Activated CD4-positive, alpha-beta T cell treated with anti-CD3 and anti-CD28 coated beads, Interleukin-2, Interleukin-4, amounts not matched to agents 100 ng/mL and 50 ng/mL, durations not matched to agents 16 hours and 8 hours (primary cell): ENCODE measurements at regions not wholly inside any gene's neighbourhood (a gene's known extent, or its start where the extent isn't known, plus 50 kb on each side); places are given as distances from the start of the nearest gene placed in this dataset.

ENCODE experiments used
- DNase-seq: peaks from one replicate; pipeline ENCODE4 v3.0.0-alpha.2; 2020; ENCODE audit warnings: low spot score

DNA sequence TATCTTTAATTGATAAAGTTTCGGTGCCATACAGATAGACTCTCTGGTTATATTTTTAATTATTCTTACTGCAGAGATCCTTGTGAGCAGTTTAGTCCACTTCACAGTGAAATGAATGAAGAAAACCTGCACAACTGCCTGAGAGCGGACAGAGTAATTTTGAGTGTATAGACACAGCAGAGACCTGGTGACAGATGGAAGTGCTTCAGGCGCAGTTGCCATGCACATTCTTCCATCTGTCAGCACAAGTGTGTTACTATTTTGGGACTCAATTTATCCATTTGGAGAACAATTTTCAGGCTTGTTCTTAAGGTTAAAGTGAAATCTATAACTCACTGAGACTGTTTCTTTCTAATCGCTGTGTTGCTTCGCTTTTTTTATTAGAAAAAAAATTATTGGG is 147.8 kb upstream of the SPHKAP start:
- DNase-seq, result no peak

DNA sequence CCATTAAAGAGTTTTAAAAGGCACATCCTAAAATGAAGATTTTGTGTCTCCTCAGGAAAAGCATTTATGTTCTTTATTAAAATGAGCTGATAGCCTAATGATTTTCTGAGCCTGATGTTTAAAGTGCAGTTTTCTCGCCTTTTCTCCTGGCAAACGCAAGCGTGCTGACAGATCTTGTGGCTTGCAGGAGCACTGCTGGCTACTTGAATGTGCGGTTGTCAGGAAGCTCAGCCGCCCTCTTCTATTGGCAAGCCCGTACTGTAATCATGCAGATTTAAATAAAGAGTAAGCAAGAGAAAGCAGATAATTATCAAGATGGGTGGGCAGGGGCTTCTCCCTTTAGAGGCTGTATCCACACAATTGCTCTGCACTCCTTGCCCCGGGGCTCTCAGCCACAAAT is 139.5 kb upstream of the SPHKAP start:
- DNase-seq, result no peak

DNA sequence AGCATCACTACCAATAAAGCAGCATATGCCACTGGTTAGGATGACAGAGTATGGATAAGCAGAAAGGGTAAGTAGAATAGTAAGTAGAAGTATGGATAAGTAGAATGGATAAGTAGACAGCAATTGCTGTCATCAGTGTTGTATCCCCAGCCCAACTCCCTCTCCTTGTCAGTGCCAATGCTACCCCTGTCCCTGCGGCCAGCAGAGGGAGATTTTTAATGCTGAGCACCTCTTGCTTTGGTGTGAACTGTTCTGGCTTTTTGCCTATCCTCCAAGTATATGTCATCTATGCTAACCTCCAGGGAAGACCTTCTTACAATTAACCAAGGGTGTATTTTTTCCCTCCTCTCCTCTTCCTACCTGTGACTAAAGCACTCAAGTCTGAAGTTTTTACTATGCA is 136.7 kb upstream of the SPHKAP start:
- DNase-seq, result no peak

DNA sequence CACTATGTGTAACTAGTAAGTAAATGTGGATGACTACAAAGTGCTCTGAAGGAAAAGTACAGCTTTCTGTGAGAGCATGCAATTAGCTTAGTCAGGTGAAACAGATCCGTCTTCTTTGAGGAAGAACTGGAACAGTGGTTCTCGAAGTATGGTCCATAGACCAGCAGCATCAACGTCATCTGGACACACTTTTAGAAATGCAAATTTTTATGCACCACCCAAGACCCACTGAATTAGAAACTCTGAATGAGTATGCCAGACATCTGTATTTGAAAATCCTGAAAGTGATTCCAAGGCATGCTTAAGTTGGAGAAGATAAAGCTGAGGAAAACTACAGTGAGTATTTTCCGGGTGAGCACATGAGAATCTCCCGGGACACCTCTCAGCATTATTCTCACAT is 130.7 kb upstream of the SPHKAP start:
- DNase-seq, result no peak

DNA sequence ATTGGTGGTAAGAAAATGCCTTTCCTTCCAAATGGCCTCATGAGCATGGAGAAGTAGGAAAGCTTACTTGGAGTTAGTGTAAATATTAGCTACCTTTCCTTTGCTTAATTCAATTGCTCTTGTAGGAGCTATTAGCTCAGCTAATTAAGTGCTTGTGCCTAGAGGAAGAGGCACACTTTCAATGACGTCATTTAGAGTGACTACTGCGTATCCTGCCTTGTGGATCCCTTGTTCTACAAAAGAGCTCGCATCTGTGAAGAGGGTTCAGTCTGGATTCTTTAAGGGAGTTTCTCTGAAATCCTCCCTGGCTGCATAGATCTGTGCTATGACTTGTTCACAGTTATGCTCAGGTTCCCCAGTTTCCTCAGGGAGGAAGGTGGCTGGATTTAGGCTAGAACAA is 122.5 kb upstream of the SPHKAP start:
- no peak for DNase-seq

DNA sequence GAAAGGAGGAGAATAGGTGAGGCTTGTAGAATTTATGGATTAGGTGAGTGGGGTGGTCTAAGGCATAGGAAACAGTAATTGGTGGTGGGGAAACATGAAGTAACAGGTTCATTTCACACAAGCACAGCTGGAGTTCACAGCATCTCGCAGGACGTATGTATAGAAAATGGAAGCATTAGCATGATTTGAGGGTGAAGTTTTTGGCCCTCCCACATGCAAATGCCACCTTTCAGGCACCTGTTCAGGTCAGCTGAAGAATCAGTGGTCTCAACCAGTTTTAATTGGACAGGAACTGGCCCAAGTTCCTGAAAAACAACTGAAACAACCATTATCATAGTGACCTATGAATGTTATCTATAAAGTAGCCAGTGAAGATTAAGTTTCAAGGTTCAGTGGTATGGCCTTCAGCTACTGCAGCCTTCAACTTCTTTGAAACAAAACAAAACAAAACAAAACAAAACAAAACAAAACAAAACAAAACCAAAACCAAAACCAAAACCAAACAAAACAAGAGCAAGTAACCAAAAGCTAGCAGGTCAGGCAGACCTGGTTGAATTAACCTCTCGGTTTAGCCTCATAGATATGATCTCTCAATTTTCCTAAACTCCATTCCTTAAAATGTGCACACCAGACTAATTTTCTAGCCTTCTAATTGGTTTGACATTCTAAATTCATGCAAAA is 102.1 kb upstream of the SPHKAP start:
- DNase-seq, result no peak

DNA sequence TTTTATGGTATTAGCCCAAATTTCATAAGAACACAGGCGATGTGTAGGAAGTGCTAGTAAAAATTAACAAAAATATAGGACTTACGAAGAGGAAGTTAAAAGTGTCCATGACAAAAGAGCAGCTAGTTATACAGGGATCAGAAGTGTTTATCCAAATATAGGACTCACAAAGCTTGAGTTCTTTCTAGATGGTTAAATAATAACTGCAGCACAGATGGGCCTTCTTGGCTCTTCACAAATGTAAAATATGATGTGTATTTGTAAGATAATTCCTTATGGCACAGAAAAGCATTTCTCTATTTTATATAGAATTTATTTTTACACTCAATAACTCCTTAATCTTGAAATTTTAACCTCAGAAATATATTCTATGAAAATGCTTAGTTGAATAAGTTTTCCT is 100.9 kb upstream of the SPHKAP start:
- DNase-seq, result no peak

DNA sequence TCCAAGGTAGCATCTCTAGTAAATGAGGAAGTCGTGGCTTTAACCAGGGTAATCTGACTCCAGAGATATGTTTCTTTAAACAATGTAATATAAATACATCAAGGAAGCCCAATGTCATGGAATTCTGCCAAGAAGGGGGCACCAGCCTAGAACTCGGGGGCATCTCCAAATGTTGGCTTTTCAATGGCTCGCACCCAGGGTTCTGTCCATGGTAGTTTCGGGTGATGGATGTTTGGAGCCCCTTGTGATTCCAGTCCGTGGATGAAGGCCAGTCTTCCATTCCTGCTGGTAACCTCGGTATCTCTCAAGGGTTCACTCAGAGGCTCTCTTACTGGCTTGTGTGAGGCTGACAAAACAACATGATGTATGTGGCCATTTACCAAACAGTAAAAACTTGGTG is 91.7 kb upstream of the SPHKAP start:
- DNase-seq, result no peak

DNA sequence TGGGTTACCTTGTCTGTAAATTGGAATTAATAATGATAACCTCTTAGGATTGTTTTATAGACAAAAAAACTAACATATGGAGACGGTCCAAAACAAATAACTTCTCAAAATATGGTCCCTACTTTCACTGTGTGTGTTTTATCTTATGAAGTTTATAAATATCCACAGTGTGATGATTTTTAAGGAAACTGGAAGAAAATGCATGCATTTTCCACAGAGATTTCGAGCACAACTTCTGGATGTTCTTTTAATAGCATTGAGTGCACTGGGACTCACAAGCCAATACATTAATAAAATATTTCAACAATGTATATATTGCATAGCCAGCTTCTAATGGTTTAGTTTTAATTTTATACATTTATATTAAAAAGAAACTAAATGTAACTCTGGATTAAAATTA is 87.9 kb upstream of the SPHKAP start:
- no peak for DNase-seq

DNA sequence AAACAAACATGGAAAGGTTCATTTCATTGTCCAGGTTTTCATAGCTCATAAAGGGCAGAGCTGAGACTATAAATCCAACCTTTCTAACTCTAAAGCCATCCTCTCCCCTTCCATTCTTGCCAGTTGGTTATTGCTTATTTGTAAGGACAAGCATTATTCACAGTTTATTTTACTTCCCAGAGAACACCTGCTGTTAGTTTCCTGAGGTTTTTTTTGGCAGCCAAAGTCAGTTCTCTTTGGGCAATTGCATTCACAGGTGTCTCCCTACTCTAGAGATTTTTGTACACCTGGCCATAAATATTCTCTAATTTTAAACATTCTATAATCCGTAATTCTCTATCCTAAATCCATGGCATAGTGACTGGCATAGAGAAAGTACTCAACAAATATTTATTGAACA is 87.3 kb upstream of the SPHKAP start:
- DNase-seq, result no peak

DNA sequence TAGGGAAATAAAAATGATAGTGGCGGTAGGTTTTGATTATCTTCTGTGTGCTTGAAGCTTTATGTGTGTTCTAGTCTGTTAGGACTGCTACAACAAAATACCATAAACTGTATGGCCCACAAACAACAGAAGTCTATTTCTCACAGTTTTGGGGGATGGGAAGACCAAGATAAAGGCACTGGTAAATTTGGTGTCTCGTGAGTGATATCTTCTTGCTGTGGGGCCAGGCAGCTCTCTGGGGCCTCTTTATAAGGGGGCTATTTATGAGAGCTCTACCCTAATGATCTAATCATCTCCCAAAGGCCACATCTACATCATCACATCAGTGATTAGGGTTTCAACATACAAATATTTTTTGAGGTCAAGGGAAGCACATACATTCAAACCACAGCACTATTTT is 86.8 kb upstream of the SPHKAP start:
- no peak for DNase-seq

DNA sequence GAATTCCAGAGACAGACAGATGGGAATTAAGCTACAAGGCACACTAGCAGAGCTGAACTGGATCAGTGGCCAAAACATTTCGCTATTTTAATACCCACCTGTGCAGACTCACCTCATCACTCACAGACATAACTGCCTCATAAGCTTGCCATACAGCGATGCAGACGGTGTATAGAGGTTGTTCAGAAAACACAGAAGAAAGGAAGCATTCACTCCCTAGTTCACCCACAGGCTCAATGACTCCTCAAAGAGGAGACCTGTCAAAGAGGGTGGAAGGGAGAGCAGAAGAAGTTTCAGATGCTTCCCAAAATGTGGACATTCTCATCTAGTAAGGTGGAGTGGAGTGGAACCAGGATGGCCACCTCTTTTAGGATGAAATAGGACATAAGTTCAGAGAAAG is 81.7 kb upstream of the SPHKAP start:
- DNase-seq, result no peak

DNA sequence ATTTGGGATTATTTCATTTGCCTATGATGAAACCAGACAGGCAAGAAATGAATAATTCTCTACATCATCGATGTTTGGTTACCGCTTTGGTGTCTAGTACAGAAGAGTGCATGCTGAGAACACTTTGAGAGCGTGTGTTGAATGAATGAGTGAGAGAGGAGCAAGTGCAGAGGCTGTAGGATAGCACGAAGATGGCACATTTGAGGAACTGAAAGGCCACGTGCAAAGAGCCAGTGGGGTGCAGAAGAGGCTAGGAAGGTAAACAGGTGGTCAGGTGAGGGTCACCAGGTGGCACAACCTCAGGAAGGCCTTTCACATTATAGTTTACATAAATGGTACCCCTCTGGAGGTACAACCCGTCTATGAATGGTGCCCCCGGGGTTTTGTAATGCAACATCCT is 80.1 kb upstream of the SPHKAP start:
- no peak for DNase-seq

DNA sequence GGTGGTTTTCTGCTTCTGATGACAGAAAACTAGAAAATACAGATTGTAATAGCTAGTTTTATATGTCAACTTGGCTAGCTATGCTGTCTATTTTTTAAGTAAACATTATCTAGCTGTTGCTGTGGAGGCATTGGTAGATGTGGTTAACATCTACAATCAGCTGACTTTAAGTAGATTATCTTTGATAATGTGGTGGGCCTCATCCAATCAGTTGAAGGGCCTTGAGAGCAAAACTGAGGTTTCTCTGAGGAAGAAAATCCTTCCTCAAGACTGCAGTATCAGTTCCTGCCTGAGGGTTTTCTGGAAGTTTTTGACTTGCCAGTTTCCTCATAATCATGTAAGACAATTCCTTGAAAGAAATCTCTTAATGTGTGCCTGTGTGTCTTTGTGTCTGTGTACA is 75.9 kb upstream of the SPHKAP start:
- DNase-seq, result no peak

DNA sequence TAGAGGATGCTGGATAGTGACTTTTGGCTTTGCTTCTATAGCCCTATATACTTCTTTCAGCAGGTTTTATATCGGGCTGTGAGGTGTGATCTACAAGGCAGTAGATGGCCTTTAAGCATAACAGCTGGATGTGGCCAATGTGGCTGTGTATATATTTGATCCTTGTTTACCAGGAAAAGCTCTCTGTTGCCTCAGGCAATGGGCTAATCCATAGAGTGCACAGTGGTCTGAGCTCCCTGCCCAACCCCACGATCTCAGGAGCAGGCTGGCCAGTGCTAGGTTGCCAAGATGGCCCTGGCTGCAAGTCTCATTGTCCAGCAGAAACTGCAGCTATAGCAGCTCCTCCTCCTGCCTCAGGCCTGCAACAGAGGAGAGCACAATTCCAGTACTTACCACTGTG is 72.3 kb upstream of the SPHKAP start:
- no peak for DNase-seq

DNA sequence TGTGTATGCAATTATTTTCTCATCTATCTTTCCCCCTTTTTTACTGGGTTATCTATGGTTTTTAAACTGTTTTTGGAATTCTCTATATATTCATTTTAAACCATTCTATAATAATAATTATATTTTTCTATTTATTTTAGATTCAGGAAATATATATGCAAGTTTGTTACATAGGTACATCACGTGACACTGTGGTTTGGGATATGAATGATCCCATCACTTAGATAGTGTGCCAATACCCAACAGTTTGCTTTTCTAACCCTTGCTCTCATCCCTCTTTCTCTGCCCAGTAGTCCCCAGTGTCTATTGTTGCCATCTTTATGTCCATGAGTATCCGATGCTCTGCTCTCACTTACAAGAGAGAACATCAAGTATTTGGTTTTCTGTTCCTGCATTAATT is 65.8 kb upstream of the SPHKAP start:
- DNase-seq, result no peak

DNA sequence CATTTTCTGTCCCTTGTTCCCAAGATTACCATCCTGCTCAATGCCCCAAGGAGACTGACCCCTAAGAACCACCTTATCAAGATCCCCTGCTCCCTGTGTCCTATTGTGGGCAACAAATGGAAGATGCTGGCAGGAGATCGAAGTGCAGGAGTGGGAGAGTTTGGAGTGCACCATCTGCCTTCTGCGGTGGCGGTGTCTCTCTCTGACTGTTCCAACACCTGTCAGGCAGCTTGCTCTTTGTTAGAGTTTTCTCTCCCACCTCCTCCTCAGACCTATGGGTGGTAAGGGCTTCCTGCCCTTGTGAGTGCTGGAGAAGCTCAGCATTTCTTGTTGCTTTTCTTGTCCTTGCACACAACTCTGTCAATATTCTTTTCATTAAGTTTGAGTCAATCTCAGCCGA is 64.1 kb upstream of the SPHKAP start:
- no peak for DNase-seq

DNA sequence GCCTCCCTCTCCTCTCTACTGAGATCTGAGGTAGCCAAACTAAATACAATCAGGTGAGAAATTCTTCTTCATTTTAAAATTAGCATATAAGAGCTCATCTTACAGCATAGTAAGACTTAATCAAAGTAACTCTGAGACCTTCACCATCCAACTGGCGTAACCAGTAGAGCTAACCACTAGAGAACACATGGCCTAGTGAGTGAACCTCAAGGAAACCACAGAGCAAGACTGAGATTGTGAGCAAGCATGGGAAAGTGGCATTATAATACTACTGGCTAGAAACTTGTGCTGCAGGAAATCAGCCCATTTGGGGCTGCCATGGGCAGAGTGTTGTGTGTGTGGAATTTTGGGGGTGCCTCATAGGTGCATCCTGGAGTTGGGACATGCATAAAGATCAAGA is 61.1 kb upstream of the SPHKAP start:
- DNase-seq, result no peak

DNA sequence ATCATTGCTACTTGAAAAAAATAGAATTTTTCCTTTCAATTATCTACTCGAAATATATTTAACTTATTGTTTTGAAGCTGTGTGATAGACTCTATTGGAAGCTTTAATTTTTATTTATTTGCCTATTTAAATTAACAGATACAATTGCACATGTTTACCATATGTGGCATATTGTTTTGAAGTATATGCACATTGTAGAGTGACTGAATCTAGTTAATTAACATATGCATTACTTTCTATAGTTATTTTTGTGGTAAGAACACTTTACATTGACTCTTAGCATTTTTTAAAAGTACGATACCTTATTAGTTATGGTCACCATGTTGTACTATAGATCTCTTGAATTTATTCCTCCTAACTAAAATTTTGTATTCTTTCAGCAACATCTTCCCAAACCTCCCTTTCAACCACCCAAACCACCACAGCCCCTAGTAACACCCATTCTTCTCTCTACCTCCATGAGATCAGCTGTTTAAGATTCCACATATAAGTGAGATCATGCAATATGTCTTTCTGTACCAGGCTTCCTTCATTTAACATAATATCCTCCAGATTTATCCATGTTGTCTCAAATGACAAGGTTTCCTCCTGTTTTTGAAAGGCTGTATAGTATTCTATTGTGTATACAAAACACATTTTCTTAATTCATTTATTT is 58.5 kb upstream of the SPHKAP start:
- no peak for DNase-seq

DNA sequence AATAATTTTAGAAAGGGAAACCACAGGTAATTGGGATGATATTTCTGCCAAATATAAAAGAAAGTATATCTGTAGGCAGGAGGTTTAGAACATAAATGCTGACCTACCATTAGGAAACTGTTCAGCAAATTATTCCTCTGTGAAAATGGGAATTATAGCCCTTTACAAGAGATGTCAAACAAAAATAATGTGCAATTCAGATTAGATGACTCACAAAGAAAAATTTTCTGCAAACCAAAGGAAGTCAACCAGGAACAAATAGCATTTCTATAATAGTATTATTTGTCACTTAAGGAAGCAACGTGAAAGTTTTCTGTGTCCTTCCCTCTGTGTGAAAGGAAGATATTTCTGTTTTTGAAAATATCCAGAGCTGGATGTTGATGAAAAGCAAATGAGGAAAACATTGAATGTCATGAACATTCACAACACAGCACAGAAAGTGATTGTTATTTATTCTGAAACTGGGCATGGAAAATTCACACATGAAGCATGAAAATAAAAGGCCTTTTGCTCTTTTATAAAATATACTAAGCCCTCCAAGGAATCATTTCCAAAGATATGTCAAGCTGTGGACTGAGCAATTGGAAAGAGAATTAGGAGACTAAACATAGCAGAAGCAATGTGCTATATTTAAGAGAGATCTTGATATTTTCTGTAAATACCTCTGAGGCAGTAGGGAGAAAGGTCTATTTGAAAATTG is 57.9 kb upstream of the SPHKAP start:
- no peak for DNase-seq
